HG02571 (cell line): ENCODE measurements at regions not wholly inside any gene's neighbourhood (a gene's known extent, or its start where the extent isn't known, plus 50 kb on each side); places are given as distances from the start of the nearest gene placed in this dataset.
"Not testable (repeated sequence)": the region's sequence is repeated elsewhere in the genome, so short reads cannot be mapped to it uniquely, and the experiment has no call there.

Experiments
- ATAC-seq: cut with Tn5 transposase; IDR thresholded peaks from one replicate; pipeline ENCODE4 v1.9.1; 2021; ENCODE audit warnings: mild to moderate bottlenecking, moderate library complexity; ENCODE audit not compliant: unreplicated experiment

DNA sequence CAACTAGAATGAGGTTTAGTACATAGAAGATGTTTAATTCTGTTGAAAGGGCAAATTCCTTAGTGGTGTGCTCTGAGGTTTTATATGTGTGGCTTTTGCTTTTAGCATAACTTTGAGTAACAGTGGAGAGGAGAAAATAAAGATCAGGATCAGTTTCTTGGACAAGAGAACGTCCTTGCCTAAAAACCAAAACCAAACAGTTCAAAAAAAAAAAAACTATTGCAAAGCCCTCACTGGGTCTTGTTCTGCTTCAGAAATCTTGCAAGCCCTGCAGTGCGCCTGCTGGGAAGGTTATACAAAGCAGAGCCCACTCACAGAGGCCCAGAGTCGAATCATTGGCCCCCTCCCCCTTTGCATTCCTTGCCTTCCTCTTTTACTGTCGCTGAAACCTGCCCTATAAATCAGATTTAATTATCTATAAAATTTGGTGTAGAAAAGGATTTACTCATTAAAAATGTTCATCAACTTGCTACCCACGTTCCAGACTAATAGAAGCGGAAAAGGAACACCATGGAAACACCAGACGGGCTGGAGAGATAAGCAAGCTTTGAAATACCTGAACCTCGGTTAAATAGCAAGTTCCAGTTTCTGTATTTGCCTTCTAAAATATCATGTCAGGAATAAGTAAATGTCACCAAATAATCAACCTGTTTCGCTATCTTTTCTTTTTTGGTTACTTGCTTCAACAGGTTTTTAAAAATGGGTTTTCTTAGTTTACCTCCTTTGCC lies 201.6 kb upstream of the PTBP2 start:
- no peak for ATAC-seq

GRCh38 chr1:96520579-96520947 lies 201.0 kb upstream of the PTBP2 start:
- no peak for ATAC-seq

GRCh38 chr1:96521010-96521409 lies 200.6 kb upstream of the PTBP2 start:
- no peak for ATAC-seq

DNA sequence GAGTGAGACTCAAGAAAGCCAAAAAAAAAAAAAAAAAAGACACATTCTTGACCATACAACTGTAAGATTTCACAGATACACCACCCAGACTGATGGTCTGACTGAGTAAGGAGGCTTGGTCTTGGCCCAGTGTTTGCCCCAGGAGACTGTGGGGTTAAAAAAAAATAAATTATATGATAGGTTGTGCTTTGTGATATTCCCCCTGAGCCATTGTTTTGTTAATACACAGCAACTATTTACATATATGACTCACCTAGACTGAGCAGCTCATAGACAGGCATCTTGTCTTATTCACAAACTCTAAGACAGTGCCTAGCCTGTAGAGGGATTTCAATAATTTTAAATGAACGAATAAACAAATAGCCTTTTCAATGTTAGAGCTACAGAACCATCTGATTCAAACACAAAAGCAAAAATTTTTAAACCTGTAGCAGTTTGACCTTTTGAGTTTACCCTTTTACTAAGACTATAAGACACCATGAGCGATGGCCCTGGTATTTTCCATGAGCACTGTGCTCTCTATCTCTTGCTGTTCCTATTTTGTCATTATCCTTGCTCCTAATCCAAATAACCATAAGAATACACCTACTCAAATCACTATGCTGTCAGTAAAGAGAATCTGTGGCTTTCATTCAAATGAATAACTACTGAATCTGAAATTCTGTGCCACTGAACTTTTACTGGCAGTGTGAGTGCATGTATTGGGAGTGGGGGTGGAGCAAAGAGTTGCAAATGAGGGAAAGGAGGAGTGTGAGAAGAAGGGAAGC lies 199.4 kb upstream of the PTBP2 start:
- ATAC-seq = no peak

- ATAC-seq = no peak
Observed at GRCh38 chr1:96522927-96523326, 198.7 kb upstream of the PTBP2 start.

- ATAC-seq = no peak
Observed at GRCh38 chr1:96524100-96524499, 197.5 kb upstream of the PTBP2 start.

DNA sequence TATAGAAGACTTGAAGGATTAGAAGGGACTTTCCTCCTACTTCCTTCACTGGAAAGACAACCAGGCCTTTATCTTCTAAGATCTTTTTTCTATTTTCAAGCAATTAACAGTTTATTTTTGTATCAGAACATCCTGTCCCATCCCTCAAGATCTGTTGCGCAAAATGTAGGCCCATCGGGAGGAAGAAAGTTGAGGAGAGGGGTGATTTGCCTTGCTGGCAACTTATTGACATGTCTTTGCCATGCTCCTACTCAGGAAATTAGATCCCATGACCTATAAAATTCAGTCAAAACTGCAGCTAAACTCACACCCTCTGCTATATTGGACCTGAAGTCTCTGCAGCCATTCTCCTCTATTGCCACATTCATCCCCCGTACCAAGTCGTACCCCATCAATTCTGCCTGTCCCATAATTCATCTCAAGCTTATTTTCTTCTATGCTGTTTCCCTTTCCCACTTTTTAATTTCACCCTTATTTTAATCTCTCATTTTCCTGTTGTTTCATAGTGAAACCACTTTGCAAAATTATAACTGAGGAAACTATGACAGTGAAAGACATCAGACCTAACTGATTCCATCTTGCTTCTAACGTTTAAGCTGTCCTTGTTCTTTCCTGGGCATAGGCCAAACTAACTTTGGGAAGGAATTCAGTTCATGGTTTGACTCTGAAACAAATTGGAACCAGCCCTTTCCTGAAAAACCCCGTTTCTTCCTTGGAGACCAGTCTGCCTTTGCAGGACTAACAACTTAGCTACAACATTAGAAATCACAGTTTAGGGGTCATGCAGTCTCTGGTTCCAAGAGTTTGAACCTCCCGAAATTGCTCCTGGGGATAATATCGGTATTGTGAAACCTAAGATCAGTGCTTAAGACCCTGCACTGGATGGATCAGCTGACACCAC lies 195.7 kb upstream of the PTBP2 start:
- no peak for ATAC-seq

GRCh38 chr1:96528672-96529071 lies 192.9 kb upstream of the PTBP2 start:
- ATAC-seq = not testable (repeated sequence)

GRCh38 chr1:96533820-96534219 lies 187.8 kb upstream of the PTBP2 start:
- ATAC-seq = no peak

- no peak for ATAC-seq
Observed at GRCh38 chr1:96536581-96536980, 185.0 kb upstream of the PTBP2 start.

DNA sequence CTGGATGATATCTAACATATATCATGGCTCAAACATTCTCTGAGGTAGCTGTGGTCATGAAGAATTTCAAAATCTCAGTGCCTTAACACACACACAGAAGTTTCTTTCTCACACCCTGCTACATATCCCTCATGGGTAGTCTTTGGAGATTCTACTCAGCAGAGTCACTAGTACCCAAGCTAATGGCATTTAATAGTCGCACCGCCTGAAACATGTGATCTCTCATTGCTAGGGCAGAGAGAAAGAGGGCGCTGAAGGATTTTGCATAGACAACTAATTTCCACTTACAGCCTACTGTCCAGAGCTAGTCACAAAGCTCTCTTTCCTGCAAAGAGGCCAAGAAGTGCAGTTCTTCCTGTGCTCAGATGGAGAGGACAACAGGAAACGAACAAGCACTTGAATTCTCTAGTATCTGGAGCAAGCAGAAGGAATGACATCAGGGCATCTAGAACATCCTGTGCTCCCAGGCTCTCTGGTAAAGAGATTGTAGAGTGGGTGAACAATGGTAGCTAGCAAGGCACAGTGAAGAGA lies 183.4 kb upstream of the PTBP2 start:
- ATAC-seq = no peak

- no peak for ATAC-seq
Observed at GRCh38 chr1:96538883-96539282, 182.7 kb upstream of the PTBP2 start.

GRCh38 chr1:96541491-96541890 lies 180.1 kb upstream of the PTBP2 start:
- ATAC-seq = no peak

- ATAC-seq = no peak
Observed at GRCh38 chr1:96544051-96544830, 177.3 kb upstream of the PTBP2 start.

GRCh38 chr1:96544831-96545221 lies 176.8 kb upstream of the PTBP2 start:
- no peak for ATAC-seq

GRCh38 chr1:96545935-96546656 lies 175.5 kb upstream of the PTBP2 start:
- ATAC-seq = no peak

DNA sequence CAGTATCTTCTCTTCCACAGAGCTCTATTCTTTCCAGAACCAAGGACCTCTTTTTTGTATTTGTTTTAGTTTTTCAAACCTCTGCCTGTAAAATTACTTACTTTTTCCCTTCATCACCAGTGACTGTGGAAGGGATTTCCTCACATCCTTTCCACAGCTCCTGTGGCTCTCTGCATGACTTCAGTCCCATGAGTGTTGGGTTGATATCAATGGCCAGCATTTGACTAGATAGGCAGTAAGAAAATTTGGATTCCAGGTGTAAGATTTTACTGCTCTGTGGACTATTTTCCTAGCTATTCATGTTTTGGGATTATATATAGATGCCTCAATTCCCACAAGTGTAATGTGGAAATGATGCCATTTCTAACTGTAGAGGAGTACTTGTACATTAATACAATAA lies 171.5 kb upstream of the PTBP2 start:
- ATAC-seq = no peak

- ATAC-seq = no peak
Observed at GRCh38 chr1:96552451-96552850, 169.1 kb upstream of the PTBP2 start.

DNA sequence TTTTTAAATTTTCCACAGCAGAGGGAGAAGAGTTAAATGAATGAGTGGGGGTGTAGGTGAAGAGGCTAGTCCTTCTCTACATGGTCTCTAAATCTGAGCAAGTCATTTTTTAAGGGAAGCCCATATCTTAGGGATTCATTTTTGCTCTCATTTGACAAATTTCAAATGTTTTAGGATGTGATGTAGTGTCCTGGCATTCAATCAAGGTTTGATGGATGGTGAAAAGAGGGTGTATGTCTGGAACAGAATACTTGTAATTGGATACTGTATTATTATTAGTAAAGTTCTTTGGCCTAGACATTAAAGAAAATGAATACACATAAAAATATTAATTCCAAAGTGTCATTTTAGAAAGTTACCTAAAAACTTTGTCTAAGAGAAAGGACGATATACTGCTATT lies 167.8 kb upstream of the PTBP2 start:
- ATAC-seq = no peak

DNA sequence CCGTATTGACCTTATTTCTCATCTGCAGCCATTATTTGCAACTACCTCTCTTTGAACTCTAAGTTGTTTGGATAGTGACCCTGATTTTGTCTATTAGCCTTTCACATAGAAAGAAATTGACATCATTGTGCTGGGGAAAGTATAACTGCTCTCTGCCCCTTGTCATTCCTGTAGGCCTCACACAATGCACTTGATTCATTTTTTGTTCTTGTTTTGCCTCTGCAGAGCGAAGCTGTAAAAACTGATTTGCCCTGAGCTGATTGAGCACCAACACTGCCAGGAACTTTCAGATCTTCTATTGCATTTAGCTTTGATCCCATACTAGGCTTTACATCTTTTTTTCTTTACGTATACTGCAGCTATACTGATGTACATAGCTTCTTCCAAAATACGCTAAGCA lies 167.2 kb upstream of the PTBP2 start:
- no peak for ATAC-seq
